RKO (cell line): ENCODE measurements at regions not wholly inside any gene's neighbourhood (a gene's known extent, or its start where the extent isn't known, plus 50 kb on each side); places are given as distances from the start of the nearest gene placed in this dataset.
A peak's percentile ranks its signal among the peaks of the same experiment; 100 is the strongest.
"Not testable (repeated sequence)": the region's sequence is repeated elsewhere in the genome, so short reads cannot be mapped to it uniquely, and the experiment has no call there.

ENCODE experiments used
- DNase-seq: peaks from one replicate; pipeline ENCODE4 v3.0.0-alpha.2; 2016; ENCODE audit warnings: low spot score

DNA sequence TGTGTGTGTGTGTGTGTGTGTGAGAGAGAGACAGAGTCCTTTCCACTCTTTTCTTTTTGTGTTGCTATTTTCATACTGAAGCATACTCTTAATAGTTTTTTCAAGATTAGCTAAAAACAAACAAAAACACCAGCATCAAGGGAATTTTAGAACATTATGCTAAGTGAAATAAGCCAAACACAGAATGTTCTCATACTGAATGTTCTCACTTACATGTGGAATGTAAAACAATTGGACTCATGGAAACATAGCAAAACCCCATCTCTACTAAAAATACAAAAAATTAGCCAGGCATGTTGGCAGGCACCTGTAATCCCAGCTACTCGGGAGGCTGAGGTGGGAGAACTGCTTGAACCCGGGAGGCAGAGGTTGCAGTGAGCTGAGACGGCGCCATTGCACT is 193.4 kb downstream of the XPNPEP1 start:
- DNase-seq = not testable (repeated sequence)

DNA sequence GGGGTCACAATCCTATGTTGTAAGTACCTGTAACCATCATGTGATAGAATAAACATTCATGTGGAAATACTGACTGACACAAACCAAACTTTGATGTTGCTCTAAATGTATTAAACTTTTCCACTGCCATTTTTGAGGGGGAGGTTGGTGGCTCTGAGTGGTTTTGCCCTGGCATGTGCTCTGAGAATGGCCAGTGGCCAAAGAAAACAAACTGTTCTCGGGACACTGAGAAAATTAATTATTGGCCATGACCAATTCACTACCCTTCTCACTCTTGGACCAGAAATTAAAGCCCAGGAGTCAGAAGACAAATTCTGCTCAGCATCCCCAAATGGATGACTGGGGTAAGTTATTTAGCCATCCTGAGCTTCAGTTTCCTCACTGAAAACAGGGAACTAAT is 195.9 kb downstream of the XPNPEP1 start:
- DNase-seq = no peak

DNA sequence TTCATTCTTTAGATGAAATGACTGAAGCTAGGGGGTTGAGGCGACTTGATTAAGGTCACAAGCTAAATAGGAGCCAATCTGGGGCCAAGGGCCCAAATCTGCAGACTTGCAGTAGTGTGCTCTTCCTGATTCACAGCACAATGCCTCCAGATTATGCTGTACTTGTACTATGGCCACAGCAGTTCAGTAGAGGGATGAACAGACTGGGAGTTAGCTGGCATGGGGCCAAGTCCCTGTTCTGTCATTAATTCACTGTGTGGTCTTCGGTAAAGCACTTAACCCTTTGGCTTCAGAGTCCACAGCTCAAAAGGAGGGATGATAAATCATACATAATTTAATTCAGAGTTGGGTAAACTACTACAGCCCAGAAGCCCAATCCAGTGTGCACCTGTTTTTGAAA is 196.8 kb downstream of the XPNPEP1 start:
- no peak for DNase-seq

DNA sequence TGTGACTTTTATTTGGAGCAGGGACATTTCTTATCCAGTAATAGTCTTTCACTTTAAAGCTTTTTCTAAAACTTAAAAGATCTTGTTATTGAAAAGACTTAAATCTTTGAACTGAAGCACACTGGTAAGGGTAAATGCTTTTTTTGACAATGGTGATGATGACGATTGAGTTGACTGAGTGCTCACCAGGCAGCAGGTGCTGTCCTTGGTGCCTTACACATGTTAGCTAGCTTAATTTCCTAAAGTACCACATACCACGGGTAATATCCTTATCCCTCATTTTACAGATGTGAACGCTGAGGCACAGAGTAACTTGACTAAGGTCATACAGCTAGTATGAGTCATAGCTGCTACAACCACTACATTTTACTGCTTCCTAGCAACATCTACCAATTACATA is 200.0 kb downstream of the XPNPEP1 start:
- peak; percentile 7 for DNase-seq

DNA sequence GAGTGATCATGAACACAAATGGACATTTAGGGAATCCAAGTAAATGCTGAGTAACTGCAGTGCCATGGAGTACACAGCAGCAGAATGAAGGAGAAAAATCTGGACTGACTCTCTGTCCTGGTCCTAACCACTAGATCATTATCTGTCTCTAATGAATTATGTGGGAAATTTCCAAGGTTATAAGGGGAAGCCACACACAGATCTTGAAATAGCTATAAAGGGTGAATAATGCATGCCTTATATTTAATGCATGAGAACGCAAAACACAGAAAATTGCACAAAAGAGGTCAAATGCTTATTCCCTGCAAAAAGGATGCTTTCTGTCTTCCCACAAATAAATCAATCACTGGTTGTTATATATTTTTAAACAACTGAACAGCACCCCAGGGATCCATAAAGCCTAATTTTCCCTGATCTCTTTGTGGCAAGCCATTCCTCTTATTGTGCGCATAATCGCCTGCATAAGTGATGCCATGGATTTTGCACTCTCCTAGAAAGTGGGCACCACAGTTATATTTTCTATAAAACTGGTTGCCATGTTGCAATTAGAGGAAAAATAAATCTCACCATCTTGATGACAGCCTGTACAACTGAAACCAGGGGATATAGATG is 201.8 kb downstream of the XPNPEP1 start:
- no peak for DNase-seq

DNA sequence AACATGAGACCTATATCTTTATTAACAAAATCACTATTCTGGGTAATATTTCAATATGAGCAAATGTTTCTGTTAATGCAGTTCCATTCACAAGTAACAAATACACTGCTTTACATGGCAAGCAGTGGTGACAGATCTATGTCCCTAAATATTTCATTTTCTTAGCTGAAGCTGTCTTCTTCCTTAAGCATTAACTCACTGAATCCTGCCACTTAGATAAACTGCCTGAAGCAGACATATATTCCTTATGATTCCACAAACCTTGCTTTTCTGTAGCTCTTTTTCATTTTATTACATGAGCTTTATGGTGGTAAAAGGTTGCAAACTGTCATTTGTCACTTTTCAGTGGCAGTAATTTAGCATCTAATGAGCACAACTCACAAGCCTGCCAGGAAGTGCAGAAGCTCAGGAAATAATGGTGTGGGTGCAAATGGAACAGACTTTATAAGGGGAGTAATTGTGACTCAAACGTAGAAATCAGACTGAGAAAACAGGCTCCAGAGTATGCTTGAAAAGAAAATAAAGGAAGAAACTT is 217.2 kb downstream of the XPNPEP1 start:
- no peak for DNase-seq

DNA sequence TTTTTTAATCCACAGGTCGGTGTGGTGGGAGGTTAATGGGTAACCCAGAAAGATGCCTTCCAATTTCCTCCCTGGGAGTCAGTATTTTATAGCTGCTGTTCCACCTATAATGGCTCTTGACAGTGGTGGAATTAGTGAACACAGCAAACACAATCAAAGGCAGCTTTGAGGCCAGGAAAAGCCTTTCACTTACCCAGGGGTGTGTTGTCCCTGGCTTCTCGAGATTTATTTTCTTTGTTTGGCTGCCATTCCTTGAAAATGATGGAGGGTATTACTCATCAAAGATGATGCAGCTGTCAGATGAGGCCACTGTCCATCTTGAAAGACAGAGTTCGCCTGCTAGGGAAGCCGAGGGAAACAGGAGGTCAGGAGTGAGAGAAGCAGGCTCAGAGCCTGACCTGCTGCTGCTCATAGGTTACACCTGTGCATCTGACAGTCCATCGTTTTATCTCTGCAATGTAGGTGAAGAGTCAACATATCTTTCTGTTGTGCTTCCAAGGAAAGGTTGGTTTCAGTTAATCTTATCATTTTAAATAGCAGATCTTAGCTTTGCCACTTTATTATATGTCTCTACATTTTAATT is 221.6 kb downstream of the XPNPEP1 start:
- no peak for DNase-seq

DNA sequence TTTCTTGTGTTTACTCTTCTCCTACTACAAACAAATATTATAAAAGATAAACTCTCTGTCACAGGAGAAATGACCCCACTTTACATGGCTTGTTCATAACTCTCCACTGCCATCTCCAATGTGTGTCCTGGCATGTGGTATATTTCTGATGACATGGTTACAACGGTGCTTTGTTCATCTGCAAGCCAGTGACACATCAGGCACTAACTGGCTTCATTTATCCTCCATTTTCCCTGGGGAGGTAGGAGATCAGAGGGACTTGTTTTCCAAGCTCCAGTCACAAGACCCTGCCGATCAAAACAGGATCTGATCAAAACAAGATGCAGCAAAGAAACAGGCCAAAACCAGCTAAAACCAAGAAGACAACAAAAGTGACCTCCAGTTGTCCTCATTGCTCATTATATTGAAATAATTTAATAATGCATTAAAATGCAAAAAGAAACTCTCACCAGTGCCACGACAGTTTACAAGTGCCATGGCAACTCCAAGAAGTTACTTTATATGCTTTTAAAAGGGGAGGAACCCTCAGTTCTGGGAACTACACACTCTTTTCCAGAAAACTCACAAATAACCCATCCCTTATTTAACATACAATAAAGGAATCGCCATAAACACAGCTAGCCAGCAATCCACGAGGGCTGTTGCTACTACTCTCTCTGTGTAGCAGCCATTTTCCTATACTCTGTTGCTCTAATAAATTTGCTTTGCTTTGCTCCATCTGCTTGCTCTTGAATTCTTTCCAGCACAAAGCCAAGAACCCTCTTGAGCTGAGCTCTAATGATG is 224.2 kb downstream of the XPNPEP1 start:
- no peak for DNase-seq

DNA sequence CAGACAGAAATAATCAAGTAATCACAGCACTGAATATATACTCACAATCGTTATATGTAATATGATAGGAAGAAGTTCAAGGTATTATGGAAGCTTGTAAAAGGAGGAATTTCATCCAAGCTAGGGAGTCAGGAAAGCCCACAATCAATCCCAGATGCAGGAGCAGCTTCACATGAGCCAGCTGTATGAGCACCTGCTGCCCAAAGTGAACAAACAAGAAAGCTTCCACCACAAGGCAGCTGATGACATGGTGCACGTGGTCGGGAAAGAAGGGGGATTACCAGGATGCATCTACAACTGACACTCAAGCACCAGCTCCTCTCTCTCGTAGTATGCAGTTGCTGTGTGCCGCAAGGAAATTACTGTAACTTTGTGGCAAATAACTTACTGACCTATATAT is 225.2 kb downstream of the XPNPEP1 start:
- no peak for DNase-seq

DNA sequence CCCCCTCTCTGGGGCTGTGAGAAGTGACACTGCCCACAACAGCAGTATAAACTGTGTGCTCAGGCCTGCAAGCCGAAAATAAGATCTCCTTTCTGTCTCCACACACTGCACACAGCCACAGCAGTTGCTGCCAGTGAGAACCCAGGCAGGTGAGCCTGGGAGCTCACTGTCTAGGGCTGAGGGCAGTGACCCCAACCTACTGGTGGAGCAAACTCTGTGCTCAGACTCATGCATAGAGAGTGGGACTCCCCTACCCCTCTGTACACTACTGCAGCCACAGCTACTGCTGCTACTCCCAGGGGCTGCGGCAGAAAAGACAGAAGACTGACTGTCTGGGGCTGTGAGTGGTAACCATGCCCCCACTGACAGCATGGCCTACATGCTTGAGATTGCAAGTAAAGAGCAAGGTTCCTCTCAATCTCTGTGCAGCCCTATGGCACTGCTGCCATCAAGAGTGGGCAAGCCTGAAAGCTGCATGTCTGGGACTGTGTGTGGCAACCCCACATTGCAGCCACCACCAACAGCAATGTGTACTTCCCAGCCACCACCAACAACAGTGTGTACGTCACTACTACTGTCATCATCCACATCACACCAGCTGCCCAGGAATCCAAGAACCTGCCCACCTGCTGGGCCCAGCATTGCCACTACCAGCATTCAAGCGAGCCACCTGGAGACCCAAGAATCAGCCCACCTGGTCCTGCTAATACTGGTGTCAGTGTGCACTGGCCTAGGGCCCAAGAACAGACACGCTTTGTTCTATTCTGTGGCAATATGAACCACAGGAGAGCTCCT is 226.1 kb downstream of the XPNPEP1 start:
- no peak for DNase-seq

DNA sequence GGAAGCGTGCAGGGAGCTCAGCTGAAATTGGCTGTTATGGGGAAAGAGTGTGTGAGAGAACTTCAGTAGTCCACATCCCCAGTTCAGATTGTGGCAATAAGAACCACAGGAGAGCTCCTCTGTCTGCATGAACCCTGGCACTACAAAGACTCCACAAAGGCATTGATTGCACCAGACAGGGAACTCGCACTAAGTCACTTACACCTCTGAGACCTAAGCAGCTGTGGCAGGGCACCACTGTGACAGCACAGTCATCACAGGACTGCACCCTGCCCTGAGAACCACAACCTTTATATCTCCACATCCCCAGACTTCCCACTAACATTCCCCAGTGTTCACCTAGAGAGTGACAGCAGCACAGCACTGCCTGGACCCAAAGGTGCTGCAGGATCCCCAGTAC is 226.8 kb downstream of the XPNPEP1 start:
- DNase-seq = no peak

DNA sequence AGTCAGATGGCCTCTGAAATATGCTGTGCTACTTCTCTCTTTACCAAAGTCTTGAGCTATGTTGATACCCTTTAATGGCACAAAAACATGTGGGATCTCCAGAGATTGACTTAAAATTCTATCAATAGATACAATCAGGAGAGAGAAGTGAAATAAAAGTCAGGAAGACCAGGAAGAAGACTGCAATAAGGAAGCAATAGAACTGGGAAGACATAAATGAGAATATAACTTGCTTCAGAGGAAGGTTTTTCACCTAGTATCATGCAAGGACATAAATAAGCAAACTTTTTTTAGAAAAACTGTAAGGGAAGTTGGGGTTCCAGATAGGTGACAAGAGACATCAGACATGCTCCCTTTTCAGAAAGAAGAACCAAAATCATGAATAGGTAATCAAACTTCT is 227.3 kb downstream of the XPNPEP1 start:
- DNase-seq = no peak

DNA sequence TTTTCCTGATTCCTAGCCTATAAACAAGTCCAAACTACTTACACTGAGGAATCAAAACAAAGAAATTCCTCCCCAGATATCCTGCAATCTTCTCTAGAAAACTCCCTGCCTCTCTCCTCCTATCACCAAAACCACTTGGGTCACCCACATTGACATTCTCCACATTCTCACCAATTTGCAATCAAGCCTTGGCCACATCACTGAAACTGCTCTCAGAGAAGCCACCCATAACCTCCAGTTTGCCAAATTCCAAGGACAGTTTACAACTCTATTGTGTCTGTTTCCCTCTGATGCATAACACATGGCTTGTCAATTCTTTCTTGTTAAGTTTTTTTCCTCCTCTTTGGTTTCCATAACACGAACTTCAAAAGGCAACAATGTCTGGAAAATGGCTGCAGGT is 233.5 kb downstream of the XPNPEP1 start:
- no peak for DNase-seq

DNA sequence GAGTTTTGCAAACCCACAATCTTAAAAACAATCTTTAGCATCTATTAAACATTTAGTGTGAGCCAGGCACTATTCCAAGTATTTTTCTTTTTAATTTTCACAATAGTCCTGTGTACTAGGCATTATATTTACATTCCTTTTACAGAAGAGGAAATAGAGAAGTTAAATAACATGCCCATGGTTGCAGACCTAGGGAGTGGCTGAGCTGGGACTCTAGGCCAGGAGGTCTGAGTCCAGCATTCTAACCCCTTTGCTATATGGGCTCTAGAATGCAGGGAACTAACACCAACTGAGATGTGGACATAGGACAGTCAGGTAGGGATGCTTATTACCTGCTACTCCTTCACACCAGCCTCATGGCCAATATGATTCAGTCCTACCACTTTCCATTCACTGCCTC is 243.8 kb downstream of the XPNPEP1 start:
- DNase-seq = no peak

DNA sequence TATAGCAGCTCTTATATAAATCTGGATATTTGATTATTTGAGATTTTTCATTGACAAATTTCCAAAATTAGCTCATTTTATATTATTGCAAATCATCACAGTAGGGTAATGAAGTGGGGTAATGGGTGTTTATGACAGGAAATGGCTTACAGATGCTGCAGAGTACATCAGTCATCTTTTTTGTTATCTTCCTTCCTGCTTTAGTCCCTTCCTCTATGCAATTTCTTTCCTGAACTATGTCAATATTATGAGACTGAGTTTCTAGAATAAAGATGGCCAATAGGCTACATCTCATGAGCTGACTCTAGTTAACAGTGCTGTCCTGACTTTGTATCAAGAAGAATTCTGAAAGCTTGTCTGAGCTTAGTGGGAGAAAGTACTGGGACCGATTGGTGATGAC is 244.5 kb downstream of the XPNPEP1 start:
- no peak for DNase-seq

DNA sequence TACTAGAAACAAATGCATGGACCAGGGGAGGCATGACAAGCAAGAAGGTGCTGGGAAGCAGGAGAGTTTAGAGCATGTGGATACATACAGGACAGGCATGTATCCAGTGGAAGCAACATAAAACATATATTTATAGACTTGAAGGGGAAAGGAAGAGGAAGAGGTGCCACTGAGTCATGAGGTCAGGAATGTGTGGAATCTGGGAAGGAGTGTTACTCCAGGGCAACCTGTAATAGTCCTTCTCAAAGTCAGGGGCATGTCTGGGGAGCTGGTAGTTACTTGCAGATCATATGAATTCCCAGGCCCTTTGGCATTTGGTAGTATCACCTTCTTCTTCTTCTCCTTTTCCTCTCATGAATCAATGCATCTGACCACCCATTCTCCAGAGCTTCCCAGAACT is 246.6 kb downstream of the XPNPEP1 start:
- no peak for DNase-seq

DNA sequence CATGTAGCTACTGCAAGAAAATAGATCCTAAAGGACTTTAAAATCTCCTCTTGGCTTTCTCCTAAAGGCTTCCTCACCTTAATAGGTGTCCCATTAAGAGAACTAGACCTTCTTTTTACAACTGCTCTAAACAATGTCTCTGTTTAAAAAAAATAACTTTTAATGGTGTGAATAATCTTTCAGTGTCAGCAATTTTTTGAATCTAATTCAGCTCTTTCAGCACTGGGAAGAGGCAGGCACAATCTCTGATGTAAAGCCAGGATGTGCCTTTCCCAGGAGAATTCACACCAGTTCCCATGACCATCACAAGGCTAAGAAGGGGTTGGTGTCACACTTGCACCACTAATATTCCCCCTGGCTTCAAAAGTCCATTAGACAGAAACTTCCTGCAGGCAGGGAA is 254.6 kb downstream of the XPNPEP1 start:
- DNase-seq = no peak

DNA sequence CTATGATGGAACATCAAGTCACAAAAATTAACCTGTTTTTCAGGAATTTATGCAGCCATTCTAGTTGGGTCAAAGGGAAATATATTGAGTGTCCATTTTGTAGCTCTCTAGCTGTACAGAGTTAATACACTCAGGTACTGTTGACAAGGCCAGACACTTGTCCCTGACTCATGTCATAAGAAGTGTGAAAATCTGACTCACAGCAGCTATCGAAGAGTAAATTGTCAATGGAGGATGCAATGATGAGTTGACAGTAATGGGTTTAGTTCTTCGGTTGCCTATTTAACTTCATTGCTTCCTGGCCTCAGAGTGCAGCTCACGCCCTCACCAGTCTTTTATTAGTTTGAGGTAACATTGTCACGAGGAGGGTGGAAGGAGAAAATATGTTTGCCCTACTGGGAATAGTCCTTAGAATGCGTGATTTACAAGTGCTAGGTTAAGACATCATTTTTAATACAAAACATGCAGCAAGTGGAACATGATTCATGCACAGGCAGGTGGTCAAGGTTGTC is 255.1 kb downstream of the XPNPEP1 start:
- DNase-seq = peak; percentile 8

DNA sequence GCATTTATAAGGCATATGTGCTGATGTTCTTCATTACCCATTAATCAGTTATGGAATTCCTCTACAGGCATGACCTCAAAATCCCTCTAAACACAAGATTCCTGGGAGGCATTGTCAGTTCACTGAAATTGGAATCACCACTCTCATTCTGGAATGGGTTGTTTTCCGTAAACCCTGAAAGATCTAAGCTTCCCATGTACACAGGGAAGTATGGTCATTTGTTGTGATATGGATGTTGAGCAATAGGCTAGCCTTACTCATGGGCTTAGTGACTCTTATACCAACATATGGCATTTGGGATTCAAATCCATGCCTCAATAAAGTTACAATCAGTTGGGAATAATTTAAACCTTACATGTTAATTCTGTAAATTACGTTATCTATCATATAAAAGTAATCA is 258.0 kb downstream of the XPNPEP1 start:
- DNase-seq = no peak

DNA sequence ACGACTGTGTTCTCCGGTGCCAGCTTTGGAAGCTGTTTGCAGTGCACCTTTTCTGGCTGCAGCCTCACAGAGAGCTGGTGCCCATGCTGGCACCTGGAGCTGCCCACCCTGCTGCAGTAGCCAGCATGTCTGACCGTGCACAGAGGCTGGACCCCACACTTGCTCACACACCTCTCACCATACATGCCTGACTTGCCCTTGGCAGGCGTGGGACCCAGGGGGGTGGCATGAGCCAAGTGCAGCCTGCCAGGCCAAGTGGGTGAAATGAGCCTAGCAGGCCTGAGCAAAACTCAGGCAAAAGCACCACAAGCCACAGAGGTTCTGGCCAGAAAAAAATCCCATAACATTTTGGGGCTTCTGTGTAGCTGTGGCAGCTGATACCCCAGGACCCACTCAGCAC is 258.8 kb downstream of the XPNPEP1 start:
- no peak for DNase-seq

DNA sequence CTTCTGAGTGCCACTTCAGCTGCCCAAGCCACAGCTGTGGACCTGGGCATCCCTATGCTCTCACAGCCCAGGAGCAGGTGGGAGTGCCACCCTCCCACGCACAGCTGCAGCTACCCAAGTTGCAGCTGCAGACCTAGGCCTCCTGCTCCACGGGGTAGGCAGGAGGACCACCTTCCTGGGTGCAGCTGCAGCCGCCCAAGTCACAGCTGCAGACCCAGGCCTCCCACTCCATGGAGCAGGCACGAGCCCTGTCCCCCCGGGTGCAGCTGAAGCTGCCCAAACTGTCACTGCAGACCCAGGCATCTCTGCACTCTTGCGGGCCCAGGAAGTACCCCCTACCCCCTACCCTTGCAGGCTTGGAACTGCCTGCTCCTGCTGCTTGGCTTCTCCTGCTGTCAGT is 260.2 kb downstream of the XPNPEP1 start:
- no peak for DNase-seq

DNA sequence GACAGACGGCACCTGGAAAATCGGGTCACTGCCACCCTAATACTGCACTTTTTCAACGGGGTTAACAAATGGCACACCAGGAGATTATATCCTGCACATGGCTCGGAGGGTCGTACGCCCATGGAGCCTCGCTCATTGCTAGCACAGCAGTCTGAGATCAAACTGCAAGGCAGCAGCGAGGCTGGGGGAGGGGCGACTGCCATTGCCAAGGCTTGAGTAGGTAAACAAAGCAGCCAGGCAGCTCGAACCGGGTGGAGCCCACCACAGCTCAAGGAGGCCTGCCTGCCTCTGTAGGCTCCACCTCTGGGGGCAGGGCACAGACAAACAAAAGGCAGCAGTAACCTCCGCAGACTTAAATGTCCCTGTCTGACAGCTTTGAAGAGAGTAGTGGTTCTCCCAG is 270.7 kb downstream of the XPNPEP1 start:
- DNase-seq = not testable (repeated sequence)
